ENCODE measurements at regions not wholly inside any gene's neighbourhood (a gene's known extent, or its start where the extent isn't known, plus 50 kb on each side); places are given as distances from the start of the nearest gene placed in this dataset.

GRCh38 chr3:72660270-72661114 lies 187.8 kb downstream of the SHQ1 start:
- TF ChIP-seq, protein P1, sequence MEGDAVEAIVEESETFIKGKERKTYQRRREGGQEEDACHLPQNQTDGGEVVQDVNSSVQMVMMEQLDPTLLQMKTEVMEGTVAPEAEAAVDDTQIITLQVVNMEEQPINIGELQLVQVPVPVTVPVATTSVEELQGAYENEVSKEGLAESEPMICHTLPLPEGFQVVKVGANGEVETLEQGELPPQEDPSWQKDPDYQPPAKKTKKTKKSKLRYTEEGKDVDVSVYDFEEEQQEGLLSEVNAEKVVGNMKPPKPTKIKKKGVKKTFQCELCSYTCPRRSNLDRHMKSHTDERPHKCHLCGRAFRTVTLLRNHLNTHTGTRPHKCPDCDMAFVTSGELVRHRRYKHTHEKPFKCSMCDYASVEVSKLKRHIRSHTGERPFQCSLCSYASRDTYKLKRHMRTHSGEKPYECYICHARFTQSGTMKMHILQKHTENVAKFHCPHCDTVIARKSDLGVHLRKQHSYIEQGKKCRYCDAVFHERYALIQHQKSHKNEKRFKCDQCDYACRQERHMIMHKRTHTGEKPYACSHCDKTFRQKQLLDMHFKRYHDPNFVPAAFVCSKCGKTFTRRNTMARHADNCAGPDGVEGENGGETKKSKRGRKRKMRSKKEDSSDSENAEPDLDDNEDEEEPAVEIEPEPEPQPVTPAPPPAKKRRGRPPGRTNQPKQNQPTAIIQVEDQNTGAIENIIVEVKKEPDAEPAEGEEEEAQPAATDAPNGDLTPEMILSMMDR (IDR thresholded peaks at IDR 0.05): no peak

GRCh38 chr3:72659596-72659995 lies 188.6 kb downstream of the SHQ1 start:
- TF ChIP-seq, protein P1 (IDR thresholded peaks at IDR 0.05): no peak

DNA sequence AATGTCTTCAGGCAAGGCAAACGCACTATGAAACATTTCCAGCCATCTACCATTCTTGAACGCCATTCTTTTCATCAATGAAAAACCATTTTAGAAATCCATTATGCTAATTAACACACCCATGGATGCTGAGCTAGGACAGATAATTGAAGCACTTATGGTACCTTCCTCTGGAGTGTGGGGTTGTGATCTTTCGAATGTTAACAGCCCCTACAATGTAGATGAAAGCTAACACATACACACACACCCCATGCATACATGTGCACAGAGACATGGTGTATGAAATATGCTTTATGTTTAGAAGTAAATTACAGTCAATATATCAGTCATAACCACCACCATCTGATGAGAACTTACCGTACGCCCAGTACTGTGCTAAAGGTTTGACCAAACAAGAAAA lies 189.1 kb downstream of the SHQ1 start:
- TF ChIP-seq, protein P1 (IDR thresholded peaks at IDR 0.05): no peak

DNA sequence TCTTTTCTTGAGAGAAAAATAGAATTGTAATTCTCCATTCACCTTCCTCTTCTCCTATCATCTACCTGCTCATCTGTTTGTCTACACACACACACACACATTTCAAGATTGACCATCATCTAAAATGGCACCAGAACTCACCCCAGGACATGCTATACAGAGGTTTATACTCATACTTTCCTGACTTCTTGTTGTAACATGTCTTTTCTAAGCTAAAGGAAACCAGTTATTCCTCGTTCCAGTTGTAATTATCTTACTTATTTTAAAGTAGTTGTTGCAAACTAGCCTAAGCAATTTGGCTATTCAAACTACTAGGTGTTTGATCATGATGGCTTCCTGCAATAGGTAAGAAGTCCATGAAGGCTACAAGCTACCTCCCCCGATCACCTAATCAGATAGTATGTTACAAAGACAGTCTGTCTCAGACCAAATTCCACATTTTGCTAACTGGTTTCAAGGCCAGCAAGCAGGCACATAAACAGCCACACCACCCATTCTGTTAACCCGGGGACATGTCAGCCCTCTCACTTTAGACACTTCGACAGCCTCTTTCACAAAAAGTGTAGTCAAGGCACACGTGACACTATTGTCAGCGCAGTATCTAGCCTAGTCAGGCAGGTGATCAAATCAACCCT lies 189.7 kb downstream of the SHQ1 start:
- TF ChIP-seq, protein P1 (IDR thresholded peaks at IDR 0.05): no peak

- TF ChIP-seq, protein P1 (IDR thresholded peaks at IDR 0.05): no peak
These were observed 190.6 kb downstream of the SHQ1 start for GRCh38 chr3:72657666-72658065.

- TF ChIP-seq, protein P1 (IDR thresholded peaks at IDR 0.05): no peak
These were observed 192.5 kb downstream of the SHQ1 start for GRCh38 chr3:72655723-72656122.

GRCh38 chr3:72655131-72655551 lies 193.1 kb downstream of the SHQ1 start:
- TF ChIP-seq, protein P1 (IDR thresholded peaks at IDR 0.05): no peak
